A673 (cell line): ENCODE measurements at regions not wholly inside any gene's neighbourhood (a gene's known extent, or its start where the extent isn't known, plus 50 kb on each side); places are given as distances from the start of the nearest gene placed in this dataset.
"Not testable (repeated sequence)": the region's sequence is repeated elsewhere in the genome, so short reads cannot be mapped to it uniquely, and the experiment has no call there.

Experiments used
- BruUV-seq: library from RNA; stranded (reverse); fragments of 400-500 nt; replicated peaks from 2 replicates; lab custom pipeline; 2021; lab: Mats Ljungman, UMichigan
- CTCF ChIA-PET: fragments of 300-600 bp; sonication (Branson Sonifier 250); formaldehyde crosslinking; loops from one replicate; lab custom pipeline; 2022; ENCODE audit warnings: antibody characterized with exemption; lab: Charles Lee
- POLR2A ChIA-PET: fragments of 300-600 bp; sonication (Branson Sonifier 250); formaldehyde crosslinking; loops from one replicate; lab custom pipeline; 2022; ENCODE audit warnings: antibody characterized with exemption; ENCODE audit not compliant: low non-redundant PET; lab: Charles Lee
- DNase-seq: peaks from one replicate; pipeline ENCODE4 v3.0.0-alpha.2; 2015; ENCODE audit warnings: low spot score
- H3K27ac ChIP-seq: fragments of 200-600 bp; sonication (generic); 2 replicates; pipeline ENCODE4 v1.5.1; 2016; ENCODE audit warnings: mixed run types, low read depth, mild to moderate bottlenecking, mixed read lengths, antibody characterized with exemption, low read length; ENCODE audit not compliant: poor library complexity, severe bottlenecking
- H3K27me3 ChIP-seq: fragments of 200-600 bp; sonication (generic); replicated peaks from 2 replicates; pipeline ENCODE4 v1.6.1; 2017; ENCODE audit warnings: mixed run types, low read depth, mild to moderate bottlenecking, mixed read lengths, antibody characterized with exemption, low read length; ENCODE audit not compliant: insufficient read depth, poor library complexity
- H3K36me3 ChIP-seq: fragments of 200-600 bp; sonication (generic); 2 replicates; pipeline ENCODE4 v1.6.1; 2016; ENCODE audit warnings: mixed run types, mild to moderate bottlenecking, mixed read lengths, antibody characterized with exemption, low read length; ENCODE audit not compliant: insufficient read depth, poor library complexity, severe bottlenecking
- H3K4me1 ChIP-seq: fragments of 200-600 bp; sonication (generic); 2 replicates; pipeline ENCODE4 v1.6.1; 2017; ENCODE audit warnings: mixed run types, mild to moderate bottlenecking, mixed read lengths, antibody characterized with exemption, low read length; ENCODE audit not compliant: insufficient read depth, poor library complexity, severe bottlenecking
- H3K4me3 ChIP-seq: fragments of 200-600 bp; sonication (generic); 2 replicates; pipeline ENCODE4 v1.5.1; 2016; ENCODE audit warnings: low read depth, mixed run types, mild to moderate bottlenecking, mixed read lengths, low read length; ENCODE audit not compliant: poor library complexity, severe bottlenecking
- H3K9me3 ChIP-seq: fragments of 200-600 bp; sonication (generic); 2 replicates; pipeline ENCODE4 v1.6.1; 2016; ENCODE audit warnings: mixed run types, low read depth, mild to moderate bottlenecking, mixed read lengths, antibody characterized with exemption, low read length; ENCODE audit not compliant: poor library complexity, severe bottlenecking
- CTCF ChIP-seq: fragments of 300-800, 200-600 bp; sonication (generic); conservative IDR thresholded peaks from 2 replicates; pipeline ENCODE4 v1.5.1; 2017; ENCODE audit warnings: low read depth, mild to moderate bottlenecking, antibody characterized with exemption, low read length, moderate library complexity, mixed read lengths
- EZH2 ChIP-seq: fragments of 200-600 bp; sonication (generic); IDR thresholded peaks from 2 replicates; pipeline ENCODE4 v1.6.1; 2017; ENCODE audit warnings: borderline replicate concordance, low read depth, mild to moderate bottlenecking, mixed read lengths, antibody characterized with exemption, low read length; ENCODE audit not compliant: poor library complexity, severe bottlenecking
- intact Hi-C: fragments of 100-400 bp; cut with micrococcal nuclease; formaldehyde crosslinking; loops from one replicate; pipeline ENCODE4 v1.10.0; 2022; ENCODE audit not compliant: unreplicated experiment

GRCh38 chr1:192493584-192493983 lies 82.0 kb upstream of the RGS1 start:
- H3K27ac ChIP-seq, result no peak overlapping the region
- ChIA-PET CTCF (no interaction called here), POLR2A (no interaction called here)
- no TSS peak for BruUV-seq
- no peak for TF ChIP-seq CTCF
- no peak for TF ChIP-seq EZH2
- no peak overlapping the region for H3K4me3 ChIP-seq
- H3K4me1 ChIP-seq, result peaks cover 22% of the 10 kb centered on the region
- DNase-seq, result no peak
- peaks cover 3% of the 10 kb centered on the region for H3K9me3 ChIP-seq
- H3K27me3 ChIP-seq, result no peaks in the 10 kb centered on the region
- H3K36me3 ChIP-seq, result no peaks in the 10 kb centered on the region
- intact Hi-C loops, result no loop called here

DNA sequence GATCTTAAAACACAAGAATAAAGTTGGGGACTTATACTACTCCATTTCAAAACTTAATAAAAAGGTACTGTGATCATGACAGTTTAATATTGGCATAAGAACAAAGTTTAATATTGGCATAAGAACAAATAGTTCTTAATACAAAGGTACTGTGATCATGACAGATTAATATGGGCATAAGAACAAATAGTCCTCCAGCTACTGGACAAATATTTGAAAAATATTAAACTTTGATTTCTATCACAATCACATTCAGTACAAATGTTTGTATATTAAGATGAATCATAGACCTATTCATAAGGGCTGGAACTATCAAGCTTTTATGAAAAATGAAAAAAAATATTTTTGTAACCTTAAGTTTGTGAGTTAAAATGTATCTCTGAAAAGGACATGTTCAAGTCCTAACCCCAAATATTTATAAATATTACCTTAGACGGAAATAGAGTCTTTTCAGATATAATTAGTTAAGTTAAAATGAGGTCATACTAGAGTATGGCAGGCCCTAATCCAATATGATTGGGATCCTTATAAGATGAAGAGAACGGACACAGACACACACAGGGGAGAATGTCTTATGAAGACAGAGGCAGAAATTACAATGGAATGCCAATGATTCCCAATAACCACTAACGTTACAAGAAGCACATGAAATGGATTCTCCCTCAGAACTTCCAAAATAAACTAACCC lies 79.1 kb upstream of the RGS1 start:
- Histone ChIP-seq H3K9me3 (peaks cover 3% of the 10 kb centered on the region), H3K27ac (no peak overlapping the region), H3K4me1 (no peaks in the 10 kb centered on the region), H3K4me3 (no peak overlapping the region), H3K27me3 (no peaks in the 10 kb centered on the region), H3K36me3 (no peaks in the 10 kb centered on the region)
- CTCF ChIA-PET, result no interaction called here
- no peak for DNase-seq
- POLR2A ChIA-PET, result no interaction called here
- BruUV-seq, result no TSS peak
- intact Hi-C loops, result no loop called here
- TF ChIP-seq EZH2, result no peak

DNA sequence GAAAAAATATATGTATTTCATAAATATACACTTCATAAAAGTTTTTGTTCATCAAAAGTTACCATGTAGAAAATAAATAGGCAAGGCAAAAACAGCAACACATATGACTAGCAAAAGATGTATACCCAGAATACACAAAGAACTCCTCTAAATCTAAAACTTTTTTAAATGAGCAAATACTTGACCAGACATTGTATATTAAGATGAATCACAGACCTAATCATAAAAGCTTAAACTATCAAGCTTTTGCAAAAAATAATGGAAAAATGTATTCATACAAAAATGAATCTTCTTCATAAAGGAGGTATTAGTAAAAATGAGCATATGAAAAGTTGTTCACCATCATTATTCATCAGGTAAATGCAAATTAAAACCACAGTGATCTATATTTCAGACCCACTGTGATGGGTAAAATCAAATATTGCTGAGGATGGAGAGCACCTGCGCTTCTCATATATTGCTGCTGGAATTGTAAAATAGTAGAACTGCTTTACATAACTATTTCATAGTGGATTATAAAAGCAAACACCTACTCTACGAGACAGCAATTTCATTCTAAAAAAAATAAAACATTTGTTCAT lies 78.3 kb upstream of the RGS1 start:
- DNase-seq, result no peak
- no peak overlapping the region for H3K27ac ChIP-seq
- BruUV-seq, result no TSS peak
- H3K9me3 ChIP-seq, result peaks cover 3% of the 10 kb centered on the region
- H3K36me3 ChIP-seq, result no peaks in the 10 kb centered on the region
- no peaks in the 10 kb centered on the region for H3K4me1 ChIP-seq
- ChIA-PET POLR2A (no interaction called here), CTCF (no interaction called here)
- H3K4me3 ChIP-seq, result no peak overlapping the region
- H3K27me3 ChIP-seq, result no peaks in the 10 kb centered on the region
- intact Hi-C loops, result no loop called here
- TF ChIP-seq CTCF, result no peak

DNA sequence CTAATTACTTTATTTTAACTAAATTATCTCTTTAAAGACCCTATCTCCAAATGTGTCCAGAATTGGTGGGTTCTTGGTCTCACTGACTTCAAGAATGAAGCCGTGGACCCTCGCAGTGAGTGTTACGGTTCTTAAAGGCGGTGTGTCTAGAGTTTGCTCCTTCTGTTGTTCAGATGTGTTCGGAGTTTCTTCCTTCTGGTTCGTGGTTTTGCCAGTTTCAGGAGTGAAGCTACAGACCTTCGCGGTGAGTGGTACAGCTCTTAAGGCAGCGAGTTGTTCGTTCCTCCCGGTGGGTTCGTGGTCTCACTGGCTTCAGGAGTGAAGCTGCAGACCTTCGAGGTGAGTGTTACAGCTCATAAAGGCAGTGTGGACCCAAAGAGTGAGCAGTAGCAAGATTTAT lies 77.5 kb upstream of the RGS1 start:
- H3K9me3 ChIP-seq, H3K4me1 ChIP-seq, H3K36me3 ChIP-seq, POLR2A ChIA-PET, intact Hi-C loops, CTCF ChIA-PET, DNase-seq, H3K27me3 ChIP-seq, BruUV-seq, H3K4me3 ChIP-seq, H3K27ac ChIP-seq: not testable (repeated sequence)

DNA sequence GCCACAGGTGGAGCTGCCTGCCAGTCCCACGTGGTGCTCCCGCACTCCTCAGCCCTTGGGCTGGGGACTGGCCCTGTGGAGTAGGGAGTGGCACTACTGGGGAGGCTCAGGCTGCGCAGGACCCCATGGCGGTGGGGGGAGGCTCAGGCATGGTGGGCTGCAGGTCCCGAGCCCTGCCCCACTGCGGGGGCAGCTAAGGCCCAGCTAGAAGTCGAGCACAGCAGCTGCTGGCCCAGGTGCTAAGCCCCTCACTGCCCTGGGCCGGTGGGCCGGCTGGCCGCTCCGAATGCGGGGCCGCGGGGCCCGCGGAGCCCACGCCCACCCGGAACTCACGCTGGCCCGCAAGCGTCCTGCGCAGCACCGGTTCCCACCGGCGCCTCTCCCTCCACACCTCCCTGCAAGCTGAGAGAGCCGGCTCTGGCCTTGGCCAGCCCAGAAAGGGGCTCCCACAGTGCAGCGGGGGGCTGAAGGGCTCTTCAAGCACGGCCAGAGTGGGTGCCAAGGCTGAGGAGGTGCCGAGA lies 76.5 kb upstream of the RGS1 start:
- H3K4me3 ChIP-seq, DNase-seq, BruUV-seq, CTCF ChIA-PET, H3K4me1 ChIP-seq, H3K27me3 ChIP-seq, intact Hi-C loops, H3K27ac ChIP-seq, H3K9me3 ChIP-seq, POLR2A ChIA-PET, H3K36me3 ChIP-seq: not testable (repeated sequence)

DNA sequence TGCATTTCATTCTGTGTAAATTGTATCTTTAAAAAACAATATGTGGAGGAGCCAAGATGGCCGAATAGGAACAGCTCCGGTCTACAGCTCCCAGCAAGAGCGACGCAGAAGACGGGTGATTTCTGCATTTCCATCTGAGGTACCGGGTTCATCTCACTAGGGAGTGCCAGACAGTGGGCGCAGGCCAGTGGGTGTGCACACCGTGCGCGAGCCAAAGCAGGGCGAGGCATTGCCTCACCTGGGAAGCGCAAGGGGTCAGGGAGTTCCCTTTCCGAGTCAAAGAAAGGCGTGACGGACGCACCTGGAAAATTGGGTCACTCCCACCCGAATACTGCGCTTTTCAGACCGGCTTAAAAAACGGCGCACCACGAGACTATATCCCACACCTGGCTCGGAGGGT lies 75.0 kb upstream of the RGS1 start:
- H3K4me3 ChIP-seq, H3K27ac ChIP-seq, H3K27me3 ChIP-seq, H3K4me1 ChIP-seq, BruUV-seq, intact Hi-C loops, POLR2A ChIA-PET, H3K36me3 ChIP-seq, H3K9me3 ChIP-seq, DNase-seq, CTCF ChIA-PET: not testable (repeated sequence)
